ENCODE measurements at regions not wholly inside any gene's neighbourhood (a gene's known extent, or its start where the extent isn't known, plus 50 kb on each side); places are given as distances from the start of the nearest gene placed in this dataset.

- Histone ChIP-seq H3K9me3 (no peaks in the 10 kb centered on the region), H3K27me3 (no peaks in the 10 kb centered on the region), H3K4me3 (no peak overlapping the region), H3K27ac (no peak overlapping the region), H3K4me1 (no peaks in the 10 kb centered on the region), H3K36me3 (no peaks in the 10 kb centered on the region)
- intact Hi-C loops (cut with DNase I; ENCODE audit: low total_unique reads) (no loop called here), in situ Hi-C loops (cut with MboI; ENCODE audit: low sequenced_read_pairs in 4 of 4) (no loop called here)
- DNase-seq = no peak
- no peak for TF ChIP-seq POLR2A (IDR thresholded peaks at IDR 0.05)
- TF ChIP-seq, protein P1, sequence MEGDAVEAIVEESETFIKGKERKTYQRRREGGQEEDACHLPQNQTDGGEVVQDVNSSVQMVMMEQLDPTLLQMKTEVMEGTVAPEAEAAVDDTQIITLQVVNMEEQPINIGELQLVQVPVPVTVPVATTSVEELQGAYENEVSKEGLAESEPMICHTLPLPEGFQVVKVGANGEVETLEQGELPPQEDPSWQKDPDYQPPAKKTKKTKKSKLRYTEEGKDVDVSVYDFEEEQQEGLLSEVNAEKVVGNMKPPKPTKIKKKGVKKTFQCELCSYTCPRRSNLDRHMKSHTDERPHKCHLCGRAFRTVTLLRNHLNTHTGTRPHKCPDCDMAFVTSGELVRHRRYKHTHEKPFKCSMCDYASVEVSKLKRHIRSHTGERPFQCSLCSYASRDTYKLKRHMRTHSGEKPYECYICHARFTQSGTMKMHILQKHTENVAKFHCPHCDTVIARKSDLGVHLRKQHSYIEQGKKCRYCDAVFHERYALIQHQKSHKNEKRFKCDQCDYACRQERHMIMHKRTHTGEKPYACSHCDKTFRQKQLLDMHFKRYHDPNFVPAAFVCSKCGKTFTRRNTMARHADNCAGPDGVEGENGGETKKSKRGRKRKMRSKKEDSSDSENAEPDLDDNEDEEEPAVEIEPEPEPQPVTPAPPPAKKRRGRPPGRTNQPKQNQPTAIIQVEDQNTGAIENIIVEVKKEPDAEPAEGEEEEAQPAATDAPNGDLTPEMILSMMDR (IDR thresholded peaks at IDR 0.05 in 4 of 5, conservative IDR thresholded peaks at IDR 0.05 in 1 of 5) = no peak
- no peak for ATAC-seq
These were observed 217.4 kb upstream of the EOMES start for GRCh38 chr3:27939521-27939920.

- no peak for DNase-seq
- Histone ChIP-seq H3K4me3 (no peak overlapping the region), H3K4me1 (no peaks in the 10 kb centered on the region), H3K36me3 (no peaks in the 10 kb centered on the region), H3K9me3 (no peaks in the 10 kb centered on the region), H3K27me3 (no peaks in the 10 kb centered on the region), H3K27ac (no peak overlapping the region)
- ATAC-seq = no peak
- intact Hi-C loops (cut with DNase I; ENCODE audit: low total_unique reads) = no loop called here
- in situ Hi-C loops (cut with MboI; ENCODE audit: low sequenced_read_pairs in 4 of 4) = no loop called here
- TF ChIP-seq POLR2A (IDR thresholded peaks at IDR 0.05) = no peak
- TF ChIP-seq, protein P1 (IDR thresholded peaks at IDR 0.05 in 4 of 5, conservative IDR thresholded peaks at IDR 0.05 in 1 of 5) = no peak
These were observed 217.8 kb upstream of the EOMES start for GRCh38 chr3:27939940-27940339.

DNA sequence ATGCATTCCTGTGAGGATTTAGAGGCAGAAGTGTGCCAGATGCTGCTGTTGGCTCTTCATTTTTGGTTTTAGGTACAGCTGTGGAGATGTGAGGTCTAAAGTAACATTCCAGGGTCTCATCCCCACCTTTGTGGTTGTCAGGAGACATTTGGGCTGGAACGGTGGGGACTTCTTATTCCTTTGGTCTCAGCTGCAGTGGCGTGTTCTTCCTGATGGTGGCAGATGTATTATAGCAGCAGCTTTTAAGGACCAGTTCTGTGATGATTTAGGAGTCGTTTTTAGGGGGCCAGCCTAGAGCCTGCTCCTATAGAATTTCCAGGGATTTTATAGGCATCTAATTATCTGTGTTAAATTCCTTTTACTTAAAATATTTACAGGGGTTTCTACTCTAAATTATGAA is 221.0 kb upstream of the EOMES start:
- H3K4me3 ChIP-seq = no peak overlapping the region
- H3K9me3 ChIP-seq = no peaks in the 10 kb centered on the region
- no peaks in the 10 kb centered on the region for H3K27me3 ChIP-seq
- intact Hi-C loops (cut with DNase I; ENCODE audit: low total_unique reads) (no loop called here), in situ Hi-C loops (cut with MboI; ENCODE audit: low sequenced_read_pairs in 4 of 4) (no loop called here)
- no peak overlapping the region for H3K27ac ChIP-seq
- DNase-seq (no peak), ATAC-seq (no peak)
- H3K4me1 ChIP-seq = no peaks in the 10 kb centered on the region
- H3K36me3 ChIP-seq = no peaks in the 10 kb centered on the region
- TF ChIP-seq, protein P1 (IDR thresholded peaks at IDR 0.05 in 4 of 5, conservative IDR thresholded peaks at IDR 0.05 in 1 of 5) = no peak
- no peak for TF ChIP-seq POLR2A (IDR thresholded peaks at IDR 0.05)

DNA sequence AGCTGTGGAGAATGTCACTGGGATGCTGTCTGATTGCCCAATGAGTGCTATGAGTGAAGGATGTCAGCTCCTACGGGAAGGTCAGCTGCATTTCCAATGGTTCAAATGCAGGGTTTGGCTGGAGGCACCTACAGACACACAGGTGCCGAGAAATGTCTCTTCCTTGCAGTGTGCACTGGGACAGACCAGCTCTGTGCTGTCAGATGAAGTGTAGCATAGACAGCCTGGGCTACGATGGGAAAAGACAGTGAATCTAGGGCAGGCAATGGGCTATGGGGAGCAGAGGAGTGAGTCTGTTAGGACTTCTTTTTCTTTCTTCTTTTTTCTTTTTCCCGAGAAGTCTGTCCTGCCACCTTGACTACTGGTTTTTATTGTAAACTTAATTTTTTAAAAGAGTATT is 223.1 kb upstream of the EOMES start:
- Histone ChIP-seq H3K4me1 (no peaks in the 10 kb centered on the region), H3K27ac (no peak overlapping the region), H3K4me3 (no peak overlapping the region), H3K9me3 (no peaks in the 10 kb centered on the region), H3K36me3 (no peaks in the 10 kb centered on the region), H3K27me3 (no peaks in the 10 kb centered on the region)
- ATAC-seq (no peak), DNase-seq (no peak)
- in situ Hi-C loops (cut with MboI; ENCODE audit: low sequenced_read_pairs in 4 of 4) (no loop called here), intact Hi-C loops (cut with DNase I; ENCODE audit: low total_unique reads) (no loop called here)
- TF ChIP-seq, protein P1 (IDR thresholded peaks at IDR 0.05 in 4 of 5, conservative IDR thresholded peaks at IDR 0.05 in 1 of 5) = no peak
- TF ChIP-seq POLR2A (IDR thresholded peaks at IDR 0.05) = no peak

GRCh38 chr3:27960133-27960532 is 238.0 kb upstream of the EOMES start:
- DNase-seq = no peak
- no peak for TF ChIP-seq POLR2A (IDR thresholded peaks at IDR 0.05)
- TF ChIP-seq, protein P1 (IDR thresholded peaks at IDR 0.05 in 4 of 5, conservative IDR thresholded peaks at IDR 0.05 in 1 of 5) = no peak
- in situ Hi-C loops (cut with MboI; ENCODE audit: low sequenced_read_pairs in 4 of 4) = no loop called here

More at GRCh38 chr3:27960133-27960532, 238.0 kb upstream of the EOMES start:
- H3K27ac ChIP-seq = no peak overlapping the region
- H3K36me3 ChIP-seq = no peaks in the 10 kb centered on the region
- no peak overlapping the region for H3K4me3 ChIP-seq
- no peaks in the 10 kb centered on the region for H3K4me1 ChIP-seq
- no peaks in the 10 kb centered on the region for H3K9me3 ChIP-seq
- intact Hi-C loops (cut with DNase I; ENCODE audit: low total_unique reads) = no loop called here
- no peak for ATAC-seq
- no peaks in the 10 kb centered on the region for H3K27me3 ChIP-seq

All from gastrocnemius medialis (tissue), 4 donors.